Spleen (tissue), 11 donors: ENCODE measurements at regions not wholly inside any gene's neighbourhood (a gene's known extent, or its start where the extent isn't known, plus 50 kb on each side); places are given as distances from the start of the nearest gene placed in this dataset.

Experiments
- DNase-seq: peaks from one replicate; pipeline ENCODE4 v3.0.0-alpha.2; 2020
- H3K27ac ChIP-seq, 8 donors: fragments of 200-600 bp; sonication (generic) in 7 of 8; 1 replicate in 4 of 8; 2 replicates in 4 of 8; pipeline versions ENCODE4 v1.5.0 to v1.8.0; 2016 to 2021; ENCODE audit warnings: inconsistent platforms in 4 of 8, mild to moderate bottlenecking in 4 of 8, moderate library complexity in 1 of 8
- H3K27me3 ChIP-seq, 7 donors: fragments of 200-600 bp; sonication (generic) in 6 of 7; replicated peaks in 1 of 7; 1 replicate in 4 of 7; 2 replicates in 3 of 7; pipeline versions ENCODE4 v1.5.0 to v1.8.0; 2016 to 2021; ENCODE audit warnings: inconsistent platforms in 3 of 7, mild to moderate bottlenecking in 1 of 7
- H3K36me3 ChIP-seq, 6 donors: fragments of 200-600 bp; sonication (generic) in 5 of 6; 1 replicate in 4 of 6; 2 replicates in 2 of 6; pipeline versions ENCODE4 v1.5.0 to v1.8.0; 2016 to 2021; ENCODE audit warnings: inconsistent platforms in 2 of 6
- H3K4me1 ChIP-seq, 6 donors: fragments of 200-600 bp; sonication (generic) in 5 of 6; 1 replicate in 3 of 6; 2 replicates in 3 of 6; pipeline versions ENCODE4 v1.5.0 to v1.8.0; 2016 to 2021; ENCODE audit warnings: inconsistent platforms in 3 of 6
- H3K4me3 ChIP-seq, 8 donors: fragments of 200-600 bp; sonication (generic) in 7 of 8; 1 replicate in 4 of 8; 2 replicates in 4 of 8; pipeline versions ENCODE4 v1.5.0 to v1.8.0; 2016 to 2021; ENCODE audit warnings: inconsistent platforms in 4 of 8, mild to moderate bottlenecking in 4 of 8, moderate library complexity in 2 of 8
- H3K9me3 ChIP-seq, 8 donors: fragments of 200-600 bp; sonication (generic) in 7 of 8; 1 replicate in 4 of 8; 2 replicates in 4 of 8; pipeline versions ENCODE4 v1.5.0 to v1.8.0; 2016 to 2021; ENCODE audit warnings: inconsistent platforms in 4 of 8
- CTCF ChIP-seq, 11 experiments: fragments of 200-600 bp in 7 of 11; fragments of 450-650 bp in 4 of 11; sonication (generic) in 4 of 11; IDR thresholded peaks in 8 of 11; conservative IDR thresholded peaks in 3 of 11; 1 replicate in 7 of 11; 2 replicates in 4 of 11; pipeline versions ENCODE4 v1.4.0 to v1.8.0; 2016 to 2021; ENCODE audit warnings: antibody characterized with exemption in 11 of 11, inconsistent platforms in 4 of 11, mild to moderate bottlenecking in 1 of 11
- POLR2A ChIP-seq, 3 donors: fragments of 450-650 bp; IDR thresholded peaks; one replicate each; pipeline ENCODE4 v1.5.1; 2017; ENCODE audit warnings: antibody characterized with exemption in 3 of 3, mild to moderate bottlenecking in 1 of 3
- POLR2AphosphoS5 ChIP-seq, 3 donors: sonication (generic); formaldehyde crosslinking; IDR thresholded peaks; one replicate each; pipeline ENCODE4 v1.5.1; 2017; ENCODE audit warnings: antibody characterized with exemption in 3 of 3
- WGBS, 5 donors: extraction: QIAGEN DNeasy Blood & Tissue Kit in 3 of 5; methylation state at CpG; one replicate each; pipeline versions ENCODE4 v1.1.5 to v1.1.7; 2013 to 2018; 5-methylcytosine and 5-hydroxymethylcytosine counted together
- intact Hi-C: fragments of 100-400 bp; cut with DNase I; formaldehyde crosslinking; loops from one replicate; pipeline ENCODE4 v1.15.0; 2023; ENCODE audit warnings: low total_unique reads
- donor health status: healthy with polysubstance abuse.
- donor health status: DM: no; HTN: no; CAD: no; lungs with moderate emphysema.
- donor health status: DM: no; HTN: no; CAD: no.
- donor health status: Bipolar disorder and iron deficiency.
- donor health status: healthy.
- donor health status: DM: no; HTN: no; CAD: no.
- donor health status: DM: yes; HTN: yes; CAD: no.

GRCh38 chr1:4307911-4308545 lies 346.4 kb upstream of the AJAP1 start:
- H3K9me3 ChIP-seq: peaks cover 0 to 18% (median under 1%) of the 10 kb centered on the region in 8 donors
- intact Hi-C loops: no loop called here
- DNase-seq: no peak
- no peak overlapping the region for H3K27ac ChIP-seq
- H3K27me3 ChIP-seq: peaks cover 0 to 16% (median 0%) of the 10 kb centered on the region in 7 donors
- H3K4me3 ChIP-seq: no peak overlapping the region
- H3K4me1 ChIP-seq: no peaks in the 10 kb centered on the region
- no peak for TF ChIP-seq POLR2AphosphoS5 (IDR thresholded peaks at IDR 0.05)
- no peak for TF ChIP-seq CTCF (IDR thresholded peaks at IDR 0.05 in 8 of 11, conservative IDR thresholded peaks at IDR 0.05 in 3 of 11)
- TF ChIP-seq POLR2A (IDR thresholded peaks at IDR 0.05): no peak
- 75 to 89% (median 80%) methylated on average over 15 of the region's 15 CpGs for WGBS, 5 donors
- no peaks in the 10 kb centered on the region for H3K36me3 ChIP-seq

GRCh38 chr1:4308806-4309205 lies 345.6 kb upstream of the AJAP1 start:
- Histone ChIP-seq H3K4me1 (no peaks in the 10 kb centered on the region), H3K9me3 (peaks cover 0 to 23% (median 8%) of the 10 kb centered on the region in 8 donors), H3K4me3 (no peak overlapping the region), H3K27me3 (peaks cover 0 to 16% (median 0%) of the 10 kb centered on the region in 7 donors), H3K36me3 (no peaks in the 10 kb centered on the region), H3K27ac (no peak overlapping the region)
- TF ChIP-seq POLR2A (IDR thresholded peaks at IDR 0.05): no peak
- 66 to 75% (median 73%) methylated on average over 8 to 9 of the region's 9 CpGs for WGBS, 5 donors
- no peak for DNase-seq
- intact Hi-C loops: no loop called here

- H3K27me3 ChIP-seq: peaks cover 0 to 16% (median 0%) of the 10 kb centered on the region in 7 donors
Measured at GRCh38 chr1:4309676-4310320, 344.6 kb upstream of the AJAP1 start.

GRCh38 chr1:4310396-4310923 lies 343.9 kb upstream of the AJAP1 start:
- intact Hi-C loops: no loop called here

More at GRCh38 chr1:4309676-4310320, 344.6 kb upstream of the AJAP1 start:
- Histone ChIP-seq H3K36me3 (no peaks in the 10 kb centered on the region), H3K4me3 (no peak overlapping the region), H3K4me1 (no peaks in the 10 kb centered on the region), H3K27ac (no peak overlapping the region), H3K9me3 (peaks cover 0 to 31% (median 18%) of the 10 kb centered on the region in 8 donors)
- 45 to 75% (median 72%) methylated on average over 8 to 9 of the region's 9 CpGs for WGBS, 5 donors
- no peak for DNase-seq
- intact Hi-C loops: no loop called here
- TF ChIP-seq POLR2A (IDR thresholded peaks at IDR 0.05) (no peak), POLR2AphosphoS5 (IDR thresholded peaks at IDR 0.05) (no peak), CTCF (IDR thresholded peaks at IDR 0.05 in 8 of 11, conservative IDR thresholded peaks at IDR 0.05 in 3 of 11) (no peak)

More at GRCh38 chr1:4310396-4310923, 343.9 kb upstream of the AJAP1 start:
- no peak for DNase-seq
- Histone ChIP-seq H3K4me3 (no peak overlapping the region), H3K9me3 (peaks cover 0 to 32% (median 25%) of the 10 kb centered on the region in 8 donors), H3K36me3 (no peaks in the 10 kb centered on the region), H3K4me1 (no peaks in the 10 kb centered on the region), H3K27ac (no peak overlapping the region), H3K27me3 (peaks cover 0 to 16% (median 0%) of the 10 kb centered on the region in 7 donors)
- WGBS, 5 donors: 83 to 92% (median 87%) methylated on average over 7 to 9 of the region's 9 CpGs
- TF ChIP-seq POLR2AphosphoS5 (IDR thresholded peaks at IDR 0.05) (no peak), CTCF (IDR thresholded peaks at IDR 0.05 in 8 of 11, conservative IDR thresholded peaks at IDR 0.05 in 3 of 11) (no peak)
